ENCODE measurements at regions not wholly inside any gene's neighbourhood (a gene's known extent, or its start where the extent isn't known, plus 50 kb on each side); places are given as distances from the start of the nearest gene placed in this dataset.

- POLR2A ChIA-PET, result interaction anchor here (0.6 kb wide), 1 partner anchor 315 kb away, joined by 5 read pairs; no protein-coding TSS in a partner anchor
- Histone ChIP-seq H3K9me3 (ENCODE audit: control insufficient read depth, insufficient read depth, low read depth, low read length) (no peaks in the 10 kb centered on the region), H3K4me1 (ENCODE audit: control insufficient read depth, insufficient read depth, low read length) (no peaks in the 10 kb centered on the region), H3K27ac (ENCODE audit: extremely low read depth, low read depth, low read length) (no peak overlapping the region), H3K36me3 (ENCODE audit: control insufficient read depth in 2 of 2, insufficient read depth in 1 of 2, low read length in 2 of 2) (no peaks in the 10 kb centered on the region), H3K4me3 (ENCODE audit: low read depth, low read length) (no peak overlapping the region)
- CTCF ChIA-PET, result no interaction called here
- TF ChIP-seq GLI4 (tag by site-specific recombination; IDR thresholded peaks at IDR 0.05), result no peak
- no peak for TF ChIP-seq ZNF302 (tag by site-specific recombination; IDR thresholded peaks at IDR 0.05; ENCODE audit: low read depth)
- no peak for TF ChIP-seq ZNF600 (tag by site-specific recombination; IDR thresholded peaks at IDR 0.05)
- TF ChIP-seq HIC1 (tag by site-specific recombination; IDR thresholded peaks at IDR 0.05), result no peak
- no peak for TF ChIP-seq ZSCAN4 (tag by site-specific recombination; IDR thresholded peaks at IDR 0.05)
- TF ChIP-seq ZNF426 (tag by site-specific recombination; IDR thresholded peaks at IDR 0.05), result no peak
- TF ChIP-seq ZFP69B (tag by site-specific recombination; IDR thresholded peaks at IDR 0.05), result no peak
- no peak for TF ChIP-seq ZNF530 (tag by site-specific recombination; IDR thresholded peaks at IDR 0.05; ENCODE audit: low read depth)
Measured at GRCh38 chr12:113689047-113689610, 217.5 kb upstream of the LHX5 start.

GRCh38 chr12:113688313-113688712, 216.6 kb upstream of the LHX5 start:
- POLR2A ChIA-PET, result no interaction called here
- Histone ChIP-seq H3K4me3 (ENCODE audit: low read depth, low read length) (no peak overlapping the region), H3K36me3 (ENCODE audit: control insufficient read depth in 2 of 2, insufficient read depth in 1 of 2, low read length in 2 of 2) (no peaks in the 10 kb centered on the region), H3K9me3 (ENCODE audit: control insufficient read depth, insufficient read depth, low read depth, low read length) (no peaks in the 10 kb centered on the region), H3K27ac (ENCODE audit: extremely low read depth, low read depth, low read length) (no peak overlapping the region), H3K4me1 (ENCODE audit: control insufficient read depth, insufficient read depth, low read length) (no peaks in the 10 kb centered on the region)
- CTCF ChIA-PET, result interaction anchor here (0.6 kb wide), 1 partner anchor 12 kb away, joined by 3 read pairs; no protein-coding TSS in a partner anchor
- TF ChIP-seq INSM2 (tag by site-specific recombination; IDR thresholded peaks at IDR 0.05) (no peak), ZNF692 (tag by site-specific recombination; IDR thresholded peaks at IDR 0.05) (no peak), KLF16 (tag by site-specific recombination; IDR thresholded peaks at IDR 0.05) (no peak), ZNF398 (tag by site-specific recombination; IDR thresholded peaks at IDR 0.05) (no peak), YY2 (tag by site-specific recombination; IDR thresholded peaks at IDR 0.05) (no peak), ZNF37A (tag by site-specific recombination; IDR thresholded peaks at IDR 0.05) (no peak), ZNF221 (tag by site-specific recombination; IDR thresholded peaks at IDR 0.05; ENCODE audit: borderline replicate concordance) (no peak), HOXC10 (CRISPR knock-in tag; IDR thresholded peaks at IDR 0.05) (no peak), ZNF785 (tag by site-specific recombination; IDR thresholded peaks at IDR 0.05) (no peak), CTCF (tag by site-specific recombination; IDR thresholded peaks at IDR 0.05) (no peak), ZEB2 (tag by site-specific recombination; IDR thresholded peaks at IDR 0.05) (no peak), WT1 (tag by site-specific recombination; IDR thresholded peaks at IDR 0.05) (no peak), ZBTB11 (tag by site-specific recombination; conservative IDR thresholded peaks at IDR 0.05; ENCODE audit: low read depth) (no peak)

Measured in HEK293 (cell line).